ENCODE measurements at regions not wholly inside any gene's neighbourhood (a gene's known extent, or its start where the extent isn't known, plus 50 kb on each side); places are given as distances from the start of the nearest gene placed in this dataset.

- Histone ChIP-seq H3K4me1 (ENCODE audit: insufficient read depth, low read length, poor library complexity, severe bottlenecking) (no peaks in the 10 kb centered on the region), H3K36me3 (ENCODE audit: insufficient read depth, low read length, poor library complexity, severe bottlenecking) (no peaks in the 10 kb centered on the region), H3K4me3 (ENCODE audit: low read depth, low read length, poor library complexity, severe bottlenecking) (no peak overlapping the region), H3K27me3 (replicated peaks; ENCODE audit: insufficient read depth, low read depth, low read length, poor library complexity) (no peaks in the 10 kb centered on the region), H3K9me3 (ENCODE audit: low read depth, low read length, poor library complexity, severe bottlenecking) (no peaks in the 10 kb centered on the region), H3K27ac (ENCODE audit: low read depth, low read length, poor library complexity, severe bottlenecking) (no peak overlapping the region)
- CTCF ChIA-PET: no interaction called here
- TF ChIP-seq EZH2 (IDR thresholded peaks at IDR 0.05; ENCODE audit: borderline replicate concordance, low read depth, low read length, poor library complexity, severe bottlenecking) (no peak), CTCF (conservative IDR thresholded peaks at IDR 0.05; ENCODE audit: low read depth, low read length) (no peak)
- intact Hi-C loops (cut with micrococcal nuclease; ENCODE audit: unreplicated experiment): no loop called here
- POLR2A ChIA-PET (ENCODE audit: low non-redundant PET): no interaction called here
- no TSS peak for BruUV-seq (replicated peaks)
- DNase-seq (ENCODE audit: low spot score): no peak
These were observed 130.3 kb upstream of the RBM19 start for GRCh38 chr12:114096461-114096860.

- ChIA-PET POLR2A (ENCODE audit: low non-redundant PET) (no interaction called here), CTCF (no interaction called here)
- TF ChIP-seq EZH2 (IDR thresholded peaks at IDR 0.05; ENCODE audit: borderline replicate concordance, low read depth, low read length, poor library complexity, severe bottlenecking) (no peak), CTCF (conservative IDR thresholded peaks at IDR 0.05; ENCODE audit: low read depth, low read length) (no peak)
- Histone ChIP-seq H3K4me1 (ENCODE audit: insufficient read depth, low read length, poor library complexity, severe bottlenecking) (no peaks in the 10 kb centered on the region), H3K9me3 (ENCODE audit: low read depth, low read length, poor library complexity, severe bottlenecking) (no peaks in the 10 kb centered on the region), H3K4me3 (ENCODE audit: low read depth, low read length, poor library complexity, severe bottlenecking) (no peak overlapping the region), H3K27ac (ENCODE audit: low read depth, low read length, poor library complexity, severe bottlenecking) (no peak overlapping the region), H3K36me3 (ENCODE audit: insufficient read depth, low read length, poor library complexity, severe bottlenecking) (no peaks in the 10 kb centered on the region), H3K27me3 (replicated peaks; ENCODE audit: insufficient read depth, low read depth, low read length, poor library complexity) (no peaks in the 10 kb centered on the region)
- intact Hi-C loops (cut with micrococcal nuclease; ENCODE audit: unreplicated experiment): no loop called here
- BruUV-seq (replicated peaks): no TSS peak
- DNase-seq (ENCODE audit: low spot score): no peak
These were observed 127.4 kb upstream of the RBM19 start for GRCh38 chr12:114093520-114093919.

- H3K4me1 ChIP-seq (ENCODE audit: insufficient read depth, low read length, poor library complexity, severe bottlenecking): no peaks in the 10 kb centered on the region
- ChIA-PET POLR2A (ENCODE audit: low non-redundant PET) (no interaction called here), CTCF (no interaction called here)
- H3K9me3 ChIP-seq (ENCODE audit: low read depth, low read length, poor library complexity, severe bottlenecking): no peaks in the 10 kb centered on the region
- H3K4me3 ChIP-seq (ENCODE audit: low read depth, low read length, poor library complexity, severe bottlenecking): no peak overlapping the region
- no peak for DNase-seq (ENCODE audit: low spot score)
- no peak overlapping the region for H3K27ac ChIP-seq (ENCODE audit: low read depth, low read length, poor library complexity, severe bottlenecking)
- intact Hi-C loops (cut with micrococcal nuclease; ENCODE audit: unreplicated experiment): no loop called here
- H3K36me3 ChIP-seq (ENCODE audit: insufficient read depth, low read length, poor library complexity, severe bottlenecking): no peaks in the 10 kb centered on the region
- no peak for TF ChIP-seq EZH2 (IDR thresholded peaks at IDR 0.05; ENCODE audit: borderline replicate concordance, low read depth, low read length, poor library complexity, severe bottlenecking)
- TF ChIP-seq CTCF (conservative IDR thresholded peaks at IDR 0.05; ENCODE audit: low read depth, low read length): no peak
- no TSS peak for BruUV-seq (replicated peaks)
- no peaks in the 10 kb centered on the region for H3K27me3 ChIP-seq (replicated peaks; ENCODE audit: insufficient read depth, low read depth, low read length, poor library complexity)
These were observed 126.9 kb upstream of the RBM19 start for GRCh38 chr12:114092981-114093380.

Data from A673 (cell line).